HG03159 (cell line): ENCODE measurements at regions not wholly inside any gene's neighbourhood (a gene's known extent, or its start where the extent isn't known, plus 50 kb on each side); places are given as distances from the start of the nearest gene placed in this dataset.

ENCODE experiments used
- ATAC-seq: cut with Tn5 transposase; IDR thresholded peaks from one replicate; pipeline ENCODE4 v1.9.1; 2021; ENCODE audit warnings: mild to moderate bottlenecking, moderate library complexity; ENCODE audit not compliant: unreplicated experiment

- ATAC-seq = no peak
These were observed 75.8 kb downstream of the DAD1 start for GRCh38 chr14:22513066-22513812.

- ATAC-seq = no peak
These were observed 76.8 kb downstream of the DAD1 start for GRCh38 chr14:22512106-22512814.

- no peak for ATAC-seq
These were observed 78.4 kb downstream of the DAD1 start for GRCh38 chr14:22510527-22511110.

- no peak for ATAC-seq
These were observed 79.2 kb downstream of the DAD1 start for GRCh38 chr14:22509751-22510300.

- ATAC-seq = no peak
These were observed 79.9 kb downstream of the DAD1 start for GRCh38 chr14:22509036-22509709.

GRCh38 chr14:22508662-22509035 lies 80.4 kb downstream of the DAD1 start:
- ATAC-seq = no peak

- ATAC-seq = no peak
These were observed 80.9 kb downstream of the DAD1 start for GRCh38 chr14:22508150-22508457.

GRCh38 chr14:22506778-22507351 lies 82.2 kb downstream of the DAD1 start:
- ATAC-seq = no peak

- ATAC-seq = no peak
These were observed 82.7 kb downstream of the DAD1 start for GRCh38 chr14:22506378-22506710.

GRCh38 chr14:22505697-22506377 lies 83.2 kb downstream of the DAD1 start:
- ATAC-seq = no peak

- no peak for ATAC-seq
These were observed 83.7 kb downstream of the DAD1 start for GRCh38 chr14:22505309-22505696.

- ATAC-seq = no peak
These were observed 86.5 kb downstream of the DAD1 start for GRCh38 chr14:22502551-22502950.

- ATAC-seq = no peak
These were observed 87.0 kb downstream of the DAD1 start for GRCh38 chr14:22502007-22502406.

- ATAC-seq = no peak
These were observed 87.9 kb downstream of the DAD1 start for GRCh38 chr14:22500954-22501726.

- ATAC-seq = no peak
These were observed 88.5 kb downstream of the DAD1 start for GRCh38 chr14:22500525-22500924.

- ATAC-seq = no peak
These were observed 91.3 kb downstream of the DAD1 start for GRCh38 chr14:22497671-22498093.

GRCh38 chr14:22497144-22497423 lies 91.9 kb downstream of the DAD1 start:
- ATAC-seq = no peak

GRCh38 chr14:22494486-22495135 lies 94.4 kb downstream of the DAD1 start:
- no peak for ATAC-seq

GRCh38 chr14:22493753-22494152 lies 95.3 kb downstream of the DAD1 start:
- no peak for ATAC-seq
